ENCODE measurements at regions not wholly inside any gene's neighbourhood (a gene's known extent, or its start where the extent isn't known, plus 50 kb on each side); places are given as distances from the start of the nearest gene placed in this dataset.

DNA sequence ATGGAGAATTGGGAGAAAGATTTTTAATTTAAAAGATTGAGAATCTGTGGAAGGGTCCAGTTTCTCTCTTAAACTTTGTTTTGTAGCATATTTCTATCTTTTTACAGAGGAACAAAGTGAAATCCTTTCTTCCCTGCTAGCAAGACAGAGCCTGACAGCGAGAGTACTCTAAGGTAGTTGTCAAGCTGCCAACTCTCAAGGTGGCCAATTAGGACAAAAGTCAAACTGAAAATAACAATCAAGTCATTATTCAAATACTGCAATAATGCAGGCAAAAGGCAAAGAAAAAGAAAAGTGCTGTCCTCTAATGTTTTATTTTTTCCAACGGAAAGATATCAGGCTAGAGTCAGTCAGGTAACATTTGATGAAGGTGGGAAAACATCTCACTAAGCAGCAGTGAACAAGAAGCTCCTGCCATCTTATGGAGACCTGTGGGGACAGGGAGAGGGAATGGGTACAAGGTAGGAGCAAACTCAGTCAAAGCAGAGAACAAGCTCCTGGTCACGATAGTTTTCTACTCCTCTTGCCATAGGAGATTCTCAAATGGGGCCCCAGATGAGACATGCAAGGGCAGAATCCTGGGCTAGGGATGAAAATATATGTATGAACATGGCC, 801.9 kb upstream of the SLITRK1 start:
- Histone ChIP-seq H3K4me1 (ENCODE audit: control insufficient read depth, low read length) (no peaks in the 10 kb centered on the region), H3K9me3 (ENCODE audit: control insufficient read depth, insufficient read depth, low read length) (no peaks in the 10 kb centered on the region), H4K20me1 (ENCODE audit: control insufficient read depth, insufficient read depth, low read depth, low read length) (no peaks in the 10 kb centered on the region), H3K27ac (ENCODE audit: low read depth, low read length) (no peak overlapping the region), H3K79me2 (ENCODE audit: control insufficient read depth, low read length) (no peaks in the 10 kb centered on the region), H3K9me2 (replicated peaks; ENCODE audit: control insufficient read depth, low read length) (no peaks in the 10 kb centered on the region), H3K4me3 (ENCODE audit: low read length) (no peak overlapping the region), H3F3A (ENCODE audit: control insufficient read depth, insufficient read depth) (no peaks in the 10 kb centered on the region), H3K27me3 (ENCODE audit: control insufficient read depth, low read length) (no peaks in the 10 kb centered on the region), H3K4me2 (ENCODE audit: low read length) (no peak overlapping the region), H3K36me3 (ENCODE audit: control insufficient read depth, low read length) (no peaks in the 10 kb centered on the region)
- TF ChIP-seq, protein P1, sequence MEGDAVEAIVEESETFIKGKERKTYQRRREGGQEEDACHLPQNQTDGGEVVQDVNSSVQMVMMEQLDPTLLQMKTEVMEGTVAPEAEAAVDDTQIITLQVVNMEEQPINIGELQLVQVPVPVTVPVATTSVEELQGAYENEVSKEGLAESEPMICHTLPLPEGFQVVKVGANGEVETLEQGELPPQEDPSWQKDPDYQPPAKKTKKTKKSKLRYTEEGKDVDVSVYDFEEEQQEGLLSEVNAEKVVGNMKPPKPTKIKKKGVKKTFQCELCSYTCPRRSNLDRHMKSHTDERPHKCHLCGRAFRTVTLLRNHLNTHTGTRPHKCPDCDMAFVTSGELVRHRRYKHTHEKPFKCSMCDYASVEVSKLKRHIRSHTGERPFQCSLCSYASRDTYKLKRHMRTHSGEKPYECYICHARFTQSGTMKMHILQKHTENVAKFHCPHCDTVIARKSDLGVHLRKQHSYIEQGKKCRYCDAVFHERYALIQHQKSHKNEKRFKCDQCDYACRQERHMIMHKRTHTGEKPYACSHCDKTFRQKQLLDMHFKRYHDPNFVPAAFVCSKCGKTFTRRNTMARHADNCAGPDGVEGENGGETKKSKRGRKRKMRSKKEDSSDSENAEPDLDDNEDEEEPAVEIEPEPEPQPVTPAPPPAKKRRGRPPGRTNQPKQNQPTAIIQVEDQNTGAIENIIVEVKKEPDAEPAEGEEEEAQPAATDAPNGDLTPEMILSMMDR (IDR thresholded peaks at IDR 0.05; ENCODE audit: low read depth, low read length, poor library complexity, severe bottlenecking) = no peak
- no peak for TF ChIP-seq EZH2phosphoT487 (IDR thresholded peaks at IDR 0.05; ENCODE audit: borderline replicate concordance, low read length)

DNA sequence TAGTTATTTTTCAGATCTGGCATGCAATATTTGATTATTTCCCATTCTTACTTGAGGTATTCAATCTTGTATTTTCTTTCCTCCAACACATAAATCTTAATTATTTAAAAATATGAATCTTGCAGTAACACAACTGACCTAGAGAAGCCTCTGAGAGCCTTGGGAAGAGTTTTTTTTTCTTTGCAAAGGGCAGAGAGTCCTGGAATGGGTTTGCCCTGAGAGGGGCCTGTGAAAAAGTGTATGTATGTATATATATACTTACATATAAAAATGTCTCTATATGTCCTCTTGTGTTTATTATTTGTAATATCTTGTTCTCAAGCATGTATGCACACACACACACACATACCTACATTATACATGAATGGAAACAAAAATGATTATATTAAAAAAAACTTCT, 801.2 kb upstream of the SLITRK1 start:
- Histone ChIP-seq H3F3A (ENCODE audit: control insufficient read depth, insufficient read depth) (no peaks in the 10 kb centered on the region), H3K9me3 (ENCODE audit: control insufficient read depth, insufficient read depth, low read length) (no peaks in the 10 kb centered on the region)
- TF ChIP-seq EZH2phosphoT487 (IDR thresholded peaks at IDR 0.05; ENCODE audit: borderline replicate concordance, low read length) = no peak
- TF ChIP-seq, protein P1 (IDR thresholded peaks at IDR 0.05; ENCODE audit: low read depth, low read length, poor library complexity, severe bottlenecking) = no peak

DNA sequence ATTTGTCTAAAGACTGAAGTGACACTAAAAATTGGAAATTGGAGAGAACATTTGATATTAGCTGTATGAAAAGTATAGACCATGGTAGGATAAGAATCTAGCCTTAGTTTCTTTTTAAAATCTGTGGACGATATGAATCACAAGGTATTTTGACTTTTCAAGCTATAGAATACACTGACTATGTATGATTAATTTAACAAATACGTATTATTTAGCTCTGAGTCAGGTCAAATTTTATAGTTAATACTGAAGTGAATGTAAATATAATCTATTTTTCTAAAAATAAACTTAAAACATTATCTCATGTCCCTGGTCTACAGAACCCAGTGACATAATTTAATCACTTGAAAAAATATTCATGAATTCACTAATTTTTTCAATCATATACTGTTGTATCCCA, 795.6 kb upstream of the SLITRK1 start:
- no peaks in the 10 kb centered on the region for H3K36me3 ChIP-seq (ENCODE audit: control insufficient read depth, low read length)
- TF ChIP-seq, protein P1 (IDR thresholded peaks at IDR 0.05; ENCODE audit: low read depth, low read length, poor library complexity, severe bottlenecking) = no peak
- TF ChIP-seq EZH2phosphoT487 (IDR thresholded peaks at IDR 0.05; ENCODE audit: borderline replicate concordance, low read length) = no peak
- no peaks in the 10 kb centered on the region for H3F3A ChIP-seq (ENCODE audit: control insufficient read depth, insufficient read depth)
- H3K27ac ChIP-seq (ENCODE audit: low read depth, low read length) = no peak overlapping the region
- H3K79me2 ChIP-seq (ENCODE audit: control insufficient read depth, low read length) = no peaks in the 10 kb centered on the region
- H3K4me2 ChIP-seq (ENCODE audit: low read length) = no peak overlapping the region
- H3K27me3 ChIP-seq (ENCODE audit: control insufficient read depth, low read length) = no peaks in the 10 kb centered on the region
- H3K4me1 ChIP-seq (ENCODE audit: control insufficient read depth, low read length) = no peaks in the 10 kb centered on the region
- no peaks in the 10 kb centered on the region for H3K9me3 ChIP-seq (ENCODE audit: control insufficient read depth, insufficient read depth, low read length)
- no peak overlapping the region for H3K4me3 ChIP-seq (ENCODE audit: low read length)
- H4K20me1 ChIP-seq (ENCODE audit: control insufficient read depth, insufficient read depth, low read depth, low read length) = no peaks in the 10 kb centered on the region
- no peaks in the 10 kb centered on the region for H3K9me2 ChIP-seq (replicated peaks; ENCODE audit: control insufficient read depth, low read length)

More for the DNA sequence above, 801.2 kb upstream of the SLITRK1 start:
- no peak overlapping the region for H3K4me3 ChIP-seq (ENCODE audit: low read length)
- H3K4me1 ChIP-seq (ENCODE audit: control insufficient read depth, low read length) = no peaks in the 10 kb centered on the region
- no peaks in the 10 kb centered on the region for H4K20me1 ChIP-seq (ENCODE audit: control insufficient read depth, insufficient read depth, low read depth, low read length)
- no peaks in the 10 kb centered on the region for H3K79me2 ChIP-seq (ENCODE audit: control insufficient read depth, low read length)
- no peaks in the 10 kb centered on the region for H3K27me3 ChIP-seq (ENCODE audit: control insufficient read depth, low read length)
- no peaks in the 10 kb centered on the region for H3K9me2 ChIP-seq (replicated peaks; ENCODE audit: control insufficient read depth, low read length)
- no peaks in the 10 kb centered on the region for H3K36me3 ChIP-seq (ENCODE audit: control insufficient read depth, low read length)
- H3K27ac ChIP-seq (ENCODE audit: low read depth, low read length) = no peak overlapping the region
- H3K4me2 ChIP-seq (ENCODE audit: low read length) = no peak overlapping the region

Measured in DOHH2 (cell line).